A673 (cell line): ENCODE measurements at regions not wholly inside any gene's neighbourhood (a gene's known extent, or its start where the extent isn't known, plus 50 kb on each side); places are given as distances from the start of the nearest gene placed in this dataset.

Experiments
- EZH2 ChIP-seq: fragments of 200-600 bp; sonication (generic); IDR thresholded peaks from 2 replicates; pipeline ENCODE4 v1.6.1; 2017; ENCODE audit warnings: borderline replicate concordance, low read depth, mild to moderate bottlenecking, mixed read lengths, antibody characterized with exemption, low read length; ENCODE audit not compliant: poor library complexity, severe bottlenecking
- TF ChIP-seq, protein P1 (sequence below): fragments of 300-800, 200-600 bp; sonication (generic); conservative IDR thresholded peaks from 2 replicates; pipeline ENCODE4 v1.5.1; 2017; ENCODE audit warnings: low read depth, mild to moderate bottlenecking, antibody characterized with exemption, low read length, moderate library complexity, mixed read lengths

DNA sequence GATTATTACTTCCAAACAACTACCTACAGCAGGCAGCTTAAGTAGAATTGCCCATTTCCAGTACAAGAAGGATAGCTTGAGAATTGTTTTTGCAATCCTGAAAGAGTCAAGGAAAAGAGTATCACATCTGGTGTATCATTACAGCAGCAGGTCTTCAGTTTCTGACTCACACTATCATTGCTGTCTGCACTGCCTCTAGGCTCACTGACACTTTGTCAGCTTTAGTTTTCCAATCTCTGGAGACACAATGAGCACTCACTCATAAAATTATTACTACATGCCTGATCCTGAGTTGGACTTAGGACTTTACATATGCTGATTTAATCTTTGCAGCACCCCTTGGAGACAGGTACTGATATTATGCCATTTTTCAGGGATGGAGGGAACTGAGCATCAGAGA lies 244.6 kb upstream of the BOD1L1 start:
- TF ChIP-seq, protein P1, sequence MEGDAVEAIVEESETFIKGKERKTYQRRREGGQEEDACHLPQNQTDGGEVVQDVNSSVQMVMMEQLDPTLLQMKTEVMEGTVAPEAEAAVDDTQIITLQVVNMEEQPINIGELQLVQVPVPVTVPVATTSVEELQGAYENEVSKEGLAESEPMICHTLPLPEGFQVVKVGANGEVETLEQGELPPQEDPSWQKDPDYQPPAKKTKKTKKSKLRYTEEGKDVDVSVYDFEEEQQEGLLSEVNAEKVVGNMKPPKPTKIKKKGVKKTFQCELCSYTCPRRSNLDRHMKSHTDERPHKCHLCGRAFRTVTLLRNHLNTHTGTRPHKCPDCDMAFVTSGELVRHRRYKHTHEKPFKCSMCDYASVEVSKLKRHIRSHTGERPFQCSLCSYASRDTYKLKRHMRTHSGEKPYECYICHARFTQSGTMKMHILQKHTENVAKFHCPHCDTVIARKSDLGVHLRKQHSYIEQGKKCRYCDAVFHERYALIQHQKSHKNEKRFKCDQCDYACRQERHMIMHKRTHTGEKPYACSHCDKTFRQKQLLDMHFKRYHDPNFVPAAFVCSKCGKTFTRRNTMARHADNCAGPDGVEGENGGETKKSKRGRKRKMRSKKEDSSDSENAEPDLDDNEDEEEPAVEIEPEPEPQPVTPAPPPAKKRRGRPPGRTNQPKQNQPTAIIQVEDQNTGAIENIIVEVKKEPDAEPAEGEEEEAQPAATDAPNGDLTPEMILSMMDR, result no peak
- TF ChIP-seq EZH2, result no peak
